ENCODE measurements at regions not wholly inside any gene's neighbourhood (a gene's known extent, or its start where the extent isn't known, plus 50 kb on each side); places are given as distances from the start of the nearest gene placed in this dataset.

GRCh38 chr1:223012176-223012788 is 130.8 kb downstream of the TLR5 start:
- TF ChIP-seq EZH2phosphoT487 (IDR thresholded peaks at IDR 0.05; ENCODE audit: insufficient read depth, low read depth) (no peak), EZH2 (IDR thresholded peaks at IDR 0.05; ENCODE audit: insufficient read depth, poor library complexity, severe bottlenecking) (no peak)
